Osteoblast (primary cell): ENCODE measurements at regions not wholly inside any gene's neighbourhood (a gene's known extent, or its start where the extent isn't known, plus 50 kb on each side); places are given as distances from the start of the nearest gene placed in this dataset.

Experiments used
- DNase-seq: peaks from one replicate; pipeline ENCODE4 v3.0.0; 2011; ENCODE audit warnings: low spot score, mixed read lengths; ENCODE audit not compliant: insufficient read length; ENCODE audit errors: missing footprints
- H2AFZ ChIP-seq: 2 replicates; pipeline ENCODE4 v1.6.0; 2011; ENCODE audit warnings: mild to moderate bottlenecking, low read length
- H3K27ac ChIP-seq: 2 replicates; pipeline ENCODE4 v1.5.1; 2011; ENCODE audit warnings: mild to moderate bottlenecking, low read depth, low read length, moderate library complexity
- H3K27me3 ChIP-seq: 2 replicates; pipeline ENCODE4 v1.6.0; 2012; ENCODE audit warnings: mild to moderate bottlenecking, control low read depth, inconsistent platforms, low read length, moderate library complexity; ENCODE audit not compliant: insufficient read depth
- H3K36me3 ChIP-seq: 2 replicates; pipeline ENCODE4 v1.5.1; 2011; ENCODE audit warnings: mild to moderate bottlenecking, low read length, control low read depth, moderate library complexity; ENCODE audit not compliant: insufficient read depth
- H3K4me1 ChIP-seq: 2 replicates; pipeline ENCODE4 v1.5.1; 2011; ENCODE audit warnings: mild to moderate bottlenecking, low read length, control low read depth, moderate library complexity; ENCODE audit not compliant: insufficient read depth
- H3K4me2 ChIP-seq: 2 replicates; pipeline ENCODE4 v1.6.0; 2011; ENCODE audit warnings: mild to moderate bottlenecking, low read length; ENCODE audit not compliant: insufficient read depth
- H3K4me3 ChIP-seq: fragments of 200-600 bp; sonication (generic); 3 replicates; pipeline ENCODE4 v1.5.1; 2012; ENCODE audit warnings: mild to moderate bottlenecking, low read length, inconsistent platforms; ENCODE audit not compliant: insufficient read depth
- H3K79me2 ChIP-seq: 2 replicates; pipeline ENCODE4 v1.6.0; 2012; ENCODE audit warnings: mild to moderate bottlenecking, low read length, control low read depth, inconsistent platforms; ENCODE audit not compliant: insufficient read depth
- H3K9me3 ChIP-seq: 2 replicates; pipeline ENCODE4 v1.5.1; 2011; ENCODE audit warnings: low read depth, low read length, control low read depth
- H4K20me1 ChIP-seq: 2 replicates; pipeline ENCODE4 v1.6.0; 2012; ENCODE audit warnings: mild to moderate bottlenecking, low read length, control low read depth; ENCODE audit not compliant: insufficient read depth
- CTCF ChIP-seq: IDR thresholded peaks from 2 replicates; pipeline ENCODE4 v1.5.1; 2011; ENCODE audit warnings: mild to moderate bottlenecking, low read depth, low read length, moderate library complexity; ENCODE audit errors: extremely low read depth

- H3K4me3 ChIP-seq, result no peak overlapping the region
- no peaks in the 10 kb centered on the region for H4K20me1 ChIP-seq
- no peak for DNase-seq
- H3K27me3 ChIP-seq, result no peaks in the 10 kb centered on the region
- H3K4me1 ChIP-seq, result no peaks in the 10 kb centered on the region
- no peak overlapping the region for H2AFZ ChIP-seq
- H3K36me3 ChIP-seq, result no peaks in the 10 kb centered on the region
- H3K4me2 ChIP-seq, result no peak overlapping the region
- no peak overlapping the region for H3K27ac ChIP-seq
- H3K79me2 ChIP-seq, result no peaks in the 10 kb centered on the region
- no peak for TF ChIP-seq CTCF
- no peaks in the 10 kb centered on the region for H3K9me3 ChIP-seq
These were observed 84.1 kb downstream of the BOD1L2 start for GRCh38 chr18:57230861-57231585.

GRCh38 chr18:57231864-57232263 lies 85.0 kb downstream of the BOD1L2 start:
- Histone ChIP-seq H3K9me3 (no peaks in the 10 kb centered on the region), H3K27ac (no peak overlapping the region), H3K79me2 (no peaks in the 10 kb centered on the region), H3K36me3 (no peaks in the 10 kb centered on the region), H3K4me3 (no peak overlapping the region), H2AFZ (no peak overlapping the region), H3K4me2 (no peak overlapping the region), H4K20me1 (no peaks in the 10 kb centered on the region), H3K27me3 (no peaks in the 10 kb centered on the region), H3K4me1 (no peaks in the 10 kb centered on the region)
- DNase-seq, result no peak
- no peak for TF ChIP-seq CTCF

- H3K9me3 ChIP-seq, result no peaks in the 10 kb centered on the region
- TF ChIP-seq CTCF, result no peak
- H3K27ac ChIP-seq, result no peak overlapping the region
These were observed 87.5 kb downstream of the BOD1L2 start for GRCh38 chr18:57234346-57234745.

GRCh38 chr18:57241869-57242268 lies 95.0 kb downstream of the BOD1L2 start:
- no peaks in the 10 kb centered on the region for H3K27me3 ChIP-seq
- no peak overlapping the region for H3K4me3 ChIP-seq
- no peak overlapping the region for H3K4me2 ChIP-seq
- no peaks in the 10 kb centered on the region for H3K36me3 ChIP-seq
- H3K4me1 ChIP-seq, result no peaks in the 10 kb centered on the region
- H3K79me2 ChIP-seq, result no peaks in the 10 kb centered on the region
- no peak for TF ChIP-seq CTCF
- no peaks in the 10 kb centered on the region for H3K9me3 ChIP-seq
- no peak for DNase-seq
- no peaks in the 10 kb centered on the region for H4K20me1 ChIP-seq
- no peak overlapping the region for H2AFZ ChIP-seq
- no peak overlapping the region for H3K27ac ChIP-seq

More at GRCh38 chr18:57234346-57234745, 87.5 kb downstream of the BOD1L2 start:
- no peaks in the 10 kb centered on the region for H3K27me3 ChIP-seq
- no peak overlapping the region for H3K4me2 ChIP-seq
- H3K79me2 ChIP-seq, result no peaks in the 10 kb centered on the region
- H3K4me3 ChIP-seq, result no peak overlapping the region
- no peak overlapping the region for H2AFZ ChIP-seq
- no peaks in the 10 kb centered on the region for H3K4me1 ChIP-seq
- DNase-seq, result no peak
- no peaks in the 10 kb centered on the region for H4K20me1 ChIP-seq
- no peaks in the 10 kb centered on the region for H3K36me3 ChIP-seq
